GM23338 (cell line): ENCODE measurements at regions not wholly inside any gene's neighbourhood (a gene's known extent, or its start where the extent isn't known, plus 50 kb on each side); places are given as distances from the start of the nearest gene placed in this dataset.
A peak's percentile ranks its signal among the peaks of the same experiment; 100 is the strongest.

Experiments used
- ATAC-seq: fragments of 200-7000 bp; cut with Tn5 transposase; 3 replicates; pipeline ENCODE4 v1.9.1; 2020
- DNase-seq: peaks from one replicate; pipeline ENCODE4 v3.0.0-alpha.2; 2015; ENCODE audit warnings: low spot score
- H2AFZ ChIP-seq: fragments of 200-600 bp; sonication (generic); 2 replicates; pipeline ENCODE4 v1.8.0; 2016; ENCODE audit warnings: antibody characterized with exemption, mild to moderate bottlenecking, moderate library complexity
- H3F3A ChIP-seq: fragments of 200-600 bp; sonication (generic); replicated peaks from 2 replicates; pipeline ENCODE4 v1.8.0; 2017; ENCODE audit warnings: antibody characterized with exemption, mixed run types, low read depth
- H3K27ac ChIP-seq: fragments of 200-600 bp; sonication (generic); 2 replicates; pipeline ENCODE4 v1.6.1; 2016; ENCODE audit warnings: low read depth
- H3K27me3 ChIP-seq: fragments of 200-600 bp; sonication (generic); 2 replicates; pipeline ENCODE4 v1.8.0; 2016; ENCODE audit warnings: mild to moderate bottlenecking, mixed run types, moderate library complexity; ENCODE audit not compliant: insufficient read depth
- H3K36me3 ChIP-seq: fragments of 200-600 bp; sonication (generic); 2 replicates; pipeline ENCODE4 v1.8.0; 2016; ENCODE audit warnings: mild to moderate bottlenecking; ENCODE audit not compliant: insufficient read depth
- H3K4me1 ChIP-seq: fragments of 200-600 bp; sonication (generic); 2 replicates; pipeline ENCODE4 v1.8.0; 2016; ENCODE audit warnings: mild to moderate bottlenecking, moderate library complexity; ENCODE audit not compliant: insufficient read depth
- H3K4me2 ChIP-seq: fragments of 200-600 bp; sonication (generic); 2 replicates; pipeline ENCODE4 v1.7.1; 2017; ENCODE audit warnings: mixed run types
- H3K4me3 ChIP-seq: fragments of 200-600 bp; sonication (generic); 2 replicates; pipeline ENCODE4 v1.6.1; 2016; ENCODE audit warnings: mixed run types
- H3K79me2 ChIP-seq: fragments of 200-600 bp; sonication (generic); replicated peaks from 2 replicates; pipeline ENCODE4 v1.8.0; 2017; ENCODE audit warnings: mild to moderate bottlenecking; ENCODE audit not compliant: insufficient read depth
- H3K9me2 ChIP-seq: fragments of 200-600 bp; sonication (generic); 2 replicates; pipeline ENCODE4 v1.8.0; 2017; ENCODE audit not compliant: insufficient read depth
- H4K20me1 ChIP-seq: fragments of 200-600 bp; sonication (generic); replicated peaks from 2 replicates; pipeline ENCODE4 v1.8.0; 2017; ENCODE audit warnings: mild to moderate bottlenecking; ENCODE audit not compliant: insufficient read depth
- H3K27ac Mint-ChIP-seq: 2 replicates; pipeline ENCODE4 v1.8.0; 2020; ENCODE audit warnings: inconsistent platforms, mild to moderate bottlenecking, moderate library complexity, mixed read lengths
- H3K27me3 Mint-ChIP-seq: 3 replicates; pipeline ENCODE4 v1.8.0; 2022; ENCODE audit warnings: low read depth, mild to moderate bottlenecking, moderate library complexity, mixed read lengths, inconsistent platforms; ENCODE audit not compliant: insufficient read depth, poor library complexity
- H3K36me3 Mint-ChIP-seq: 3 replicates; pipeline ENCODE4 v1.8.0; 2021; ENCODE audit warnings: low read depth, mild to moderate bottlenecking, inconsistent platforms, moderate library complexity, mixed read lengths
- H3K4me1 Mint-ChIP-seq: 3 replicates; pipeline ENCODE4 v1.8.0; 2020; ENCODE audit warnings: mild to moderate bottlenecking, inconsistent platforms, mixed read lengths
- H3K4me3 Mint-ChIP-seq: 3 replicates; pipeline ENCODE4 v1.8.0; 2021; ENCODE audit warnings: moderate library complexity, mild to moderate bottlenecking, inconsistent platforms, mixed read lengths
- H3K9me3 Mint-ChIP-seq: 3 replicates; pipeline ENCODE4 v1.8.0; 2020; ENCODE audit warnings: moderate library complexity, mild to moderate bottlenecking, inconsistent platforms, mixed read lengths
- EZH2 ChIP-seq: fragments of 200-600 bp; sonication (generic); IDR thresholded peaks from one replicate; pipeline ENCODE4 v1.8.0; 2017; ENCODE audit warnings: antibody characterized with exemption, mild to moderate bottlenecking, low read depth; ENCODE audit not compliant: unreplicated experiment
- JUNB ChIP-seq: IDR thresholded peaks from one replicate; pipeline ENCODE4 v1.6.1; 2016; ENCODE audit warnings: antibody characterized with exemption; ENCODE audit not compliant: unreplicated experiment
- NANOG ChIP-seq: IDR thresholded peaks from 2 replicates; pipeline ENCODE4 v1.6.1; 2016; ENCODE audit warnings: antibody characterized with exemption, borderline replicate concordance
- STAT1 ChIP-seq: IDR thresholded peaks from one replicate; pipeline ENCODE4 v1.6.1; 2016; ENCODE audit warnings: antibody characterized with exemption; ENCODE audit not compliant: unreplicated experiment
- ZNF114 ChIP-seq: fragments of 250-450 bp; sonication (Bioruptor Pico); IDR thresholded peaks from 2 replicates; pipeline ENCODE4 v1.5.0; 2020; ENCODE audit warnings: mild to moderate bottlenecking, moderate library complexity
- TF ChIP-seq, protein P1 (sequence below), 2 experiments: fragments of 200-600 bp in 1 of 2; sonication (generic) in 1 of 2; conservative IDR thresholded peaks; 2 replicates each; pipeline versions ENCODE4 v1.5.1 to v1.6.1; 2016 to 2017; ENCODE audit warnings: antibody characterized with exemption in 2 of 2, low read depth in 2 of 2, mild to moderate bottlenecking in 2 of 2, moderate library complexity in 1 of 2
- TF ChIP-seq, protein P2 (sequence below): fragments of 250-450 bp; sonication (Bioruptor Pico); IDR thresholded peaks from 2 replicates; pipeline ENCODE4 v1.5.0; 2020; ENCODE audit warnings: mild to moderate bottlenecking, moderate library complexity
- TF ChIP-seq, protein P3 (sequence below): IDR thresholded peaks from 2 replicates; pipeline ENCODE4 v1.6.1; 2016; ENCODE audit warnings: antibody characterized with exemption
- TF ChIP-seq, protein P4 (sequence below): IDR thresholded peaks from one replicate; pipeline ENCODE4 v1.6.1; 2018; ENCODE audit warnings: antibody characterized with exemption; ENCODE audit not compliant: unreplicated experiment

- H3K4me3 ChIP-seq, result no peak overlapping the region
- H3K36me3 Mint-ChIP-seq, result no peaks in the 10 kb centered on the region
- H3K4me3 Mint-ChIP-seq, result no peak overlapping the region
- no peaks in the 10 kb centered on the region for H3K9me2 ChIP-seq
- no peaks in the 10 kb centered on the region for H4K20me1 ChIP-seq
- H3K4me1 Mint-ChIP-seq, result peaks cover 6% of the 10 kb centered on the region; the same call in 2 of the 3 replicates
- no peak overlapping the region for H3K27ac Mint-ChIP-seq
- no peak overlapping the region for H3K27ac ChIP-seq
- DNase-seq, result peak; percentile 20
- no peak for TF ChIP-seq NANOG
- TF ChIP-seq, protein P1, sequence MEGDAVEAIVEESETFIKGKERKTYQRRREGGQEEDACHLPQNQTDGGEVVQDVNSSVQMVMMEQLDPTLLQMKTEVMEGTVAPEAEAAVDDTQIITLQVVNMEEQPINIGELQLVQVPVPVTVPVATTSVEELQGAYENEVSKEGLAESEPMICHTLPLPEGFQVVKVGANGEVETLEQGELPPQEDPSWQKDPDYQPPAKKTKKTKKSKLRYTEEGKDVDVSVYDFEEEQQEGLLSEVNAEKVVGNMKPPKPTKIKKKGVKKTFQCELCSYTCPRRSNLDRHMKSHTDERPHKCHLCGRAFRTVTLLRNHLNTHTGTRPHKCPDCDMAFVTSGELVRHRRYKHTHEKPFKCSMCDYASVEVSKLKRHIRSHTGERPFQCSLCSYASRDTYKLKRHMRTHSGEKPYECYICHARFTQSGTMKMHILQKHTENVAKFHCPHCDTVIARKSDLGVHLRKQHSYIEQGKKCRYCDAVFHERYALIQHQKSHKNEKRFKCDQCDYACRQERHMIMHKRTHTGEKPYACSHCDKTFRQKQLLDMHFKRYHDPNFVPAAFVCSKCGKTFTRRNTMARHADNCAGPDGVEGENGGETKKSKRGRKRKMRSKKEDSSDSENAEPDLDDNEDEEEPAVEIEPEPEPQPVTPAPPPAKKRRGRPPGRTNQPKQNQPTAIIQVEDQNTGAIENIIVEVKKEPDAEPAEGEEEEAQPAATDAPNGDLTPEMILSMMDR (conservative IDR thresholded peaks at IDR 0.05; ENCODE audit: low read depth in 2 of 2), result peak; percentile 41 to 46
- no peaks in the 10 kb centered on the region for H3K27me3 Mint-ChIP-seq
- no peaks in the 10 kb centered on the region for H3K27me3 ChIP-seq
- H3K36me3 ChIP-seq, result no peaks in the 10 kb centered on the region
- no peaks in the 10 kb centered on the region for H3F3A ChIP-seq
- H3K9me3 Mint-ChIP-seq, result no peaks in the 10 kb centered on the region
- no peaks in the 10 kb centered on the region for H3K79me2 ChIP-seq
- no peak overlapping the region for H3K4me2 ChIP-seq
- no peaks in the 10 kb centered on the region for H3K4me1 ChIP-seq
- no peak overlapping the region for H2AFZ ChIP-seq
- no peak for ATAC-seq
Observed at GRCh38 chr14:22434030-22434429, 155.0 kb downstream of the DAD1 start.

GRCh38 chr14:22433069-22433468 lies 156.0 kb downstream of the DAD1 start:
- no peaks in the 10 kb centered on the region for H3K9me3 Mint-ChIP-seq

More at GRCh38 chr14:22433069-22433468, 156.0 kb downstream of the DAD1 start:
- ATAC-seq (no peak), DNase-seq (no peak)
- TF ChIP-seq JUNB (no peak), STAT1 (no peak), EZH2 (no peak), ZNF114 (no peak)
- TF ChIP-seq, protein P2, sequence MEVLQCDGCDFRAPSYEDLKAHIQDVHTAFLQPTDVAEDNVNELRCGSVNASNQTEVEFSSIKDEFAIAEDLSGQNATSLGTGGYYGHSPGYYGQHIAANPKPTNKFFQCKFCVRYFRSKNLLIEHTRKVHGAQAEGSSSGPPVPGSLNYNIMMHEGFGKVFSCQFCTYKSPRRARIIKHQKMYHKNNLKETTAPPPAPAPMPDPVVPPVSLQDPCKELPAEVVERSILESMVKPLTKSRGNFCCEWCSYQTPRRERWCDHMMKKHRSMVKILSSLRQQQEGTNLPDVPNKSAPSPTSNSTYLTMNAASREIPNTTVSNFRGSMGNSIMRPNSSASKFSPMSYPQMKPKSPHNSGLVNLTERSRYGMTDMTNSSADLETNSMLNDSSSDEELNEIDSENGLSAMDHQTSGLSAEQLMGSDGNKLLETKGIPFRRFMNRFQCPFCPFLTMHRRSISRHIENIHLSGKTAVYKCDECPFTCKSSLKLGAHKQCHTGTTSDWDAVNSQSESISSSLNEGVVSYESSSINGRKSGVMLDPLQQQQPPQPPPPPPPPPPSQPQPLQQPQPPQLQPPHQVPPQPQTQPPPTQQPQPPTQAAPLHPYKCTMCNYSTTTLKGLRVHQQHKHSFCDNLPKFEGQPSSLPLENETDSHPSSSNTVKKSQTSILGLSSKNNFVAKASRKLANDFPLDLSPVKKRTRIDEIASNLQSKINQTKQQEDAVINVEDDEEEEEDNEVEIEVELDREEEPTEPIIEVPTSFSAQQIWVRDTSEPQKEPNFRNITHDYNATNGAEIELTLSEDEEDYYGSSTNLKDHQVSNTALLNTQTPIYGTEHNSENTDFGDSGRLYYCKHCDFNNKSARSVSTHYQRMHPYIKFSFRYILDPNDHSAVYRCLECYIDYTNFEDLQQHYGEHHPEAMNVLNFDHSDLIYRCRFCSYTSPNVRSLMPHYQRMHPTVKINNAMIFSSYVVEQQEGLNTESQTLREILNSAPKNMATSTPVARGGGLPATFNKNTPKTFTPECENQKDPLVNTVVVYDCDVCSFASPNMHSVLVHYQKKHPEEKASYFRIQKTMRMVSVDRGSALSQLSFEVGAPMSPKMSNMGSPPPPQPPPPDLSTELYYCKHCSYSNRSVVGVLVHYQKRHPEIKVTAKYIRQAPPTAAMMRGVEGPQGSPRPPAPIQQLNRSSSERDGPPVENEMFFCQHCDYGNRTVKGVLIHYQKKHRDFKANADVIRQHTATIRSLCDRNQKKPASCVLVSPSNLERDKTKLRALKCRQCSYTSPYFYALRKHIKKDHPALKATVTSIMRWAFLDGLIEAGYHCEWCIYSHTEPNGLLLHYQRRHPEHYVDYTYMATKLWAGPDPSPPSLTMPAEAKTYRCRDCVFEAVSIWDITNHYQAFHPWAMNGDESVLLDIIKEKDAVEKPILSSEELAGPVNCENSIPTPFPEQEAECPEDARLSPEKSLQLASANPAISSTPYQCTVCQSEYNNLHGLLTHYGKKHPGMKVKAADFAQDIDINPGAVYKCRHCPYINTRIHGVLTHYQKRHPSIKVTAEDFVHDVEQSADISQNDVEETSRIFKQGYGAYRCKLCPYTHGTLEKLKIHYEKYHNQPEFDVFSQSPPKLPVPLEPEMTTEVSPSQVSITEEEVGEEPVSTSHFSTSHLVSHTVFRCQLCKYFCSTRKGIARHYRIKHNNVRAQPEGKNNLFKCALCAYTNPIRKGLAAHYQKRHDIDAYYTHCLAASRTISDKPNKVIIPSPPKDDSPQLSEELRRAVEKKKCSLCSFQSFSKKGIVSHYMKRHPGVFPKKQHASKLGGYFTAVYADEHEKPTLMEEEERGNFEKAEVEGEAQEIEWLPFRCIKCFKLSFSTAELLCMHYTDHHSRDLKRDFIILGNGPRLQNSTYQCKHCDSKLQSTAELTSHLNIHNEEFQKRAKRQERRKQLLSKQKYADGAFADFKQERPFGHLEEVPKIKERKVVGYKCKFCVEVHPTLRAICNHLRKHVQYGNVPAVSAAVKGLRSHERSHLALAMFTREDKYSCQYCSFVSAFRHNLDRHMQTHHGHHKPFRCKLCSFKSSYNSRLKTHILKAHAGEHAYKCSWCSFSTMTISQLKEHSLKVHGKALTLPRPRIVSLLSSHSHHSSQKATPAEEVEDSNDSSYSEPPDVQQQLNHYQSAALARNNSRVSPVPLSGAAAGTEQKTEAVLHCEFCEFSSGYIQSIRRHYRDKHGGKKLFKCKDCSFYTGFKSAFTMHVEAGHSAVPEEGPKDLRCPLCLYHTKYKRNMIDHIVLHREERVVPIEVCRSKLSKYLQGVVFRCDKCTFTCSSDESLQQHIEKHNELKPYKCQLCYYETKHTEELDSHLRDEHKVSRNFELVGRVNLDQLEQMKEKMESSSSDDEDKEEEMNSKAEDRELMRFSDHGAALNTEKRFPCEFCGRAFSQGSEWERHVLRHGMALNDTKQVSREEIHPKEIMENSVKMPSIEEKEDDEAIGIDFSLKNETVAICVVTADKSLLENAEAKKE (CRISPR knock-in tag), result no peak
- TF ChIP-seq, protein P3, sequence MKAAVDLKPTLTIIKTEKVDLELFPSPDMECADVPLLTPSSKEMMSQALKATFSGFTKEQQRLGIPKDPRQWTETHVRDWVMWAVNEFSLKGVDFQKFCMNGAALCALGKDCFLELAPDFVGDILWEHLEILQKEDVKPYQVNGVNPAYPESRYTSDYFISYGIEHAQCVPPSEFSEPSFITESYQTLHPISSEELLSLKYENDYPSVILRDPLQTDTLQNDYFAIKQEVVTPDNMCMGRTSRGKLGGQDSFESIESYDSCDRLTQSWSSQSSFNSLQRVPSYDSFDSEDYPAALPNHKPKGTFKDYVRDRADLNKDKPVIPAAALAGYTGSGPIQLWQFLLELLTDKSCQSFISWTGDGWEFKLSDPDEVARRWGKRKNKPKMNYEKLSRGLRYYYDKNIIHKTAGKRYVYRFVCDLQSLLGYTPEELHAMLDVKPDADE, result no peak
- TF ChIP-seq, protein P4, sequence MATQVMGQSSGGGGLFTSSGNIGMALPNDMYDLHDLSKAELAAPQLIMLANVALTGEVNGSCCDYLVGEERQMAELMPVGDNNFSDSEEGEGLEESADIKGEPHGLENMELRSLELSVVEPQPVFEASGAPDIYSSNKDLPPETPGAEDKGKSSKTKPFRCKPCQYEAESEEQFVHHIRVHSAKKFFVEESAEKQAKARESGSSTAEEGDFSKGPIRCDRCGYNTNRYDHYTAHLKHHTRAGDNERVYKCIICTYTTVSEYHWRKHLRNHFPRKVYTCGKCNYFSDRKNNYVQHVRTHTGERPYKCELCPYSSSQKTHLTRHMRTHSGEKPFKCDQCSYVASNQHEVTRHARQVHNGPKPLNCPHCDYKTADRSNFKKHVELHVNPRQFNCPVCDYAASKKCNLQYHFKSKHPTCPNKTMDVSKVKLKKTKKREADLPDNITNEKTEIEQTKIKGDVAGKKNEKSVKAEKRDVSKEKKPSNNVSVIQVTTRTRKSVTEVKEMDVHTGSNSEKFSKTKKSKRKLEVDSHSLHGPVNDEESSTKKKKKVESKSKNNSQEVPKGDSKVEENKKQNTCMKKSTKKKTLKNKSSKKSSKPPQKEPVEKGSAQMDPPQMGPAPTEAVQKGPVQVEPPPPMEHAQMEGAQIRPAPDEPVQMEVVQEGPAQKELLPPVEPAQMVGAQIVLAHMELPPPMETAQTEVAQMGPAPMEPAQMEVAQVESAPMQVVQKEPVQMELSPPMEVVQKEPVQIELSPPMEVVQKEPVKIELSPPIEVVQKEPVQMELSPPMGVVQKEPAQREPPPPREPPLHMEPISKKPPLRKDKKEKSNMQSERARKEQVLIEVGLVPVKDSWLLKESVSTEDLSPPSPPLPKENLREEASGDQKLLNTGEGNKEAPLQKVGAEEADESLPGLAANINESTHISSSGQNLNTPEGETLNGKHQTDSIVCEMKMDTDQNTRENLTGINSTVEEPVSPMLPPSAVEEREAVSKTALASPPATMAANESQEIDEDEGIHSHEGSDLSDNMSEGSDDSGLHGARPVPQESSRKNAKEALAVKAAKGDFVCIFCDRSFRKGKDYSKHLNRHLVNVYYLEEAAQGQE, result no peak
- Mint-ChIP-seq H3K4me3 (no peak overlapping the region), H3K27ac (no peak overlapping the region), H3K4me1 (peaks cover 6% of the 10 kb centered on the region; the same call in 2 of the 3 replicates), H3K27me3 (no peaks in the 10 kb centered on the region), H3K36me3 (no peaks in the 10 kb centered on the region)
- Histone ChIP-seq H3K4me1 (no peaks in the 10 kb centered on the region), H3K36me3 (no peaks in the 10 kb centered on the region), H4K20me1 (no peaks in the 10 kb centered on the region), H3K9me2 (no peaks in the 10 kb centered on the region), H3K79me2 (no peaks in the 10 kb centered on the region), H3F3A (no peaks in the 10 kb centered on the region), H3K4me2 (no peak overlapping the region), H3K27ac (no peak overlapping the region), H3K4me3 (no peak overlapping the region), H3K27me3 (no peaks in the 10 kb centered on the region), H2AFZ (no peak overlapping the region)
